ENCODE measurements at regions not wholly inside any gene's neighbourhood (a gene's known extent, or its start where the extent isn't known, plus 50 kb on each side); places are given as distances from the start of the nearest gene placed in this dataset.

- DNase-seq (ENCODE audit: insufficient read length, low spot score, missing footprints): no peak
- Histone ChIP-seq H3K4me3 (ENCODE audit: insufficient read depth, low read length) (no peak overlapping the region), H3K4me2 (ENCODE audit: insufficient read depth, low read length) (no peak overlapping the region), H4K20me1 (ENCODE audit: insufficient read depth, low read length) (no peaks in the 10 kb centered on the region), H3K27ac (ENCODE audit: low read depth, low read length) (no peak overlapping the region), H3K36me3 (ENCODE audit: insufficient read depth, low read length) (no peaks in the 10 kb centered on the region), H3K9me3 (ENCODE audit: low read depth, low read length) (no peaks in the 10 kb centered on the region), H3K79me2 (ENCODE audit: insufficient read depth, low read length) (no peaks in the 10 kb centered on the region), H3K27me3 (ENCODE audit: insufficient read depth, low read length) (no peaks in the 10 kb centered on the region), H2AFZ (ENCODE audit: low read length) (no peak overlapping the region), H3K4me1 (ENCODE audit: insufficient read depth, low read length) (no peaks in the 10 kb centered on the region)
- TF ChIP-seq CTCF (IDR thresholded peaks at IDR 0.05; ENCODE audit: extremely low read depth, low read depth, low read length): no peak
Measured at GRCh38 chr5:28864006-28864405, 1825.6 kb upstream of the CDH9 start.

GRCh38 chr5:28862860-28863196 lies 1824.4 kb upstream of the CDH9 start:
- H3K9me3 ChIP-seq (ENCODE audit: low read depth, low read length): no peaks in the 10 kb centered on the region
- no peaks in the 10 kb centered on the region for H3K27me3 ChIP-seq (ENCODE audit: insufficient read depth, low read length)
- TF ChIP-seq CTCF (IDR thresholded peaks at IDR 0.05; ENCODE audit: extremely low read depth, low read depth, low read length): no peak
- no peak for DNase-seq (ENCODE audit: insufficient read length, low spot score, missing footprints)
- no peak overlapping the region for H3K4me3 ChIP-seq (ENCODE audit: insufficient read depth, low read length)
- H3K4me2 ChIP-seq (ENCODE audit: insufficient read depth, low read length): no peak overlapping the region
- H3K79me2 ChIP-seq (ENCODE audit: insufficient read depth, low read length): no peaks in the 10 kb centered on the region
- H3K4me1 ChIP-seq (ENCODE audit: insufficient read depth, low read length): no peaks in the 10 kb centered on the region
- no peaks in the 10 kb centered on the region for H4K20me1 ChIP-seq (ENCODE audit: insufficient read depth, low read length)
- no peak overlapping the region for H3K27ac ChIP-seq (ENCODE audit: low read depth, low read length)
- no peak overlapping the region for H2AFZ ChIP-seq (ENCODE audit: low read length)
- H3K36me3 ChIP-seq (ENCODE audit: insufficient read depth, low read length): no peaks in the 10 kb centered on the region

DNA sequence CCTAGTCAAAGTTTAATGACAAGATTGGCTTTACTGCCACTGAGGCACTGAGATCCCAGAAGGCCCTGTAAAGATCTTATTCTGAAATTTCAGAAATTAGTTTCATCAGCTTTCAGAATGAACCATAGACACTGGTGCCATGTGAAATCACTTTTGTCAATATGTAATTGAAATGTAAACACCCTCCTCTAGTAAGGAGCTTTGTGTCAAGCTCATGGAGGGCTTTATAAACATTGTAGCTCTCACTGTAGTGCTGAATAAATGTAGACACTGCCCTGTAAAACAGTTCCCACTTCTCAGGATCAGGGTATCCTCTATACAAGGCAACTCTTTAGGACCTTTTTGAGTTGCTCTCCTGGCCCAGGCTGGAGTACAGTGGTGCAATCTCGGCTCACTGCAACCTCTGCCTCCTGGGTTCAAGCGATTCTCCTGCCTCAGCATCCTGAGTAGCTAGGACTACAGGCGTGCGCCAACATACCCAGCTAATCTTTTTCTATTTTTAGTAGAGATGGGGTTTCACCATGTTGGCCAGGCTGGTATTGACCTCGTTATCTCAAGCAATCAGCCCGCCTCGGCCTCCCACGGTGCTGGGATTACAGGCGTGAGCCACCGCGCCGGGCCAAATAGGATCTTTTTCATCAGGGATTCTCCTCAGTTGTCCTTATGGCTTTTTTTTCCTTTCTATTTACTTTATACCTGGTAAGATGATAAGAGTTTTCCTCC lies 1823.9 kb upstream of the CDH9 start:
- no peak for TF ChIP-seq CTCF (IDR thresholded peaks at IDR 0.05; ENCODE audit: extremely low read depth, low read depth, low read length)
- Histone ChIP-seq H3K9me3 (ENCODE audit: low read depth, low read length) (no peaks in the 10 kb centered on the region), H3K27me3 (ENCODE audit: insufficient read depth, low read length) (no peaks in the 10 kb centered on the region), H3K27ac (ENCODE audit: low read depth, low read length) (no peak overlapping the region), H3K36me3 (ENCODE audit: insufficient read depth, low read length) (no peaks in the 10 kb centered on the region), H4K20me1 (ENCODE audit: insufficient read depth, low read length) (no peaks in the 10 kb centered on the region), H2AFZ (ENCODE audit: low read length) (no peak overlapping the region), H3K4me1 (ENCODE audit: insufficient read depth, low read length) (no peaks in the 10 kb centered on the region), H3K4me2 (ENCODE audit: insufficient read depth, low read length) (no peak overlapping the region), H3K79me2 (ENCODE audit: insufficient read depth, low read length) (no peaks in the 10 kb centered on the region), H3K4me3 (ENCODE audit: insufficient read depth, low read length) (no peak overlapping the region)
- DNase-seq (ENCODE audit: insufficient read length, low spot score, missing footprints): no peak

GRCh38 chr5:28855626-28856025 lies 1817.2 kb upstream of the CDH9 start:
- Histone ChIP-seq H3K4me2 (ENCODE audit: insufficient read depth, low read length) (no peak overlapping the region), H3K4me3 (ENCODE audit: insufficient read depth, low read length) (no peak overlapping the region), H3K36me3 (ENCODE audit: insufficient read depth, low read length) (no peaks in the 10 kb centered on the region), H3K27ac (ENCODE audit: low read depth, low read length) (no peak overlapping the region), H3K79me2 (ENCODE audit: insufficient read depth, low read length) (no peaks in the 10 kb centered on the region), H2AFZ (ENCODE audit: low read length) (no peak overlapping the region), H4K20me1 (ENCODE audit: insufficient read depth, low read length) (no peaks in the 10 kb centered on the region), H3K4me1 (ENCODE audit: insufficient read depth, low read length) (no peaks in the 10 kb centered on the region), H3K9me3 (ENCODE audit: low read depth, low read length) (peaks cover 2% of the 10 kb centered on the region), H3K27me3 (ENCODE audit: insufficient read depth, low read length) (no peaks in the 10 kb centered on the region)
- no peak for TF ChIP-seq CTCF (IDR thresholded peaks at IDR 0.05; ENCODE audit: extremely low read depth, low read depth, low read length)
- no peak for DNase-seq (ENCODE audit: insufficient read length, low spot score, missing footprints)

Measured in osteoblast (primary cell).